NCI-H1105 (cell line): ENCODE measurements at regions not wholly inside any gene's neighbourhood (a gene's known extent, or its start where the extent isn't known, plus 50 kb on each side); places are given as distances from the start of the nearest gene placed in this dataset.

Experiments used
- DNase-seq: peaks from one replicate; lab custom pipeline; 2025; lab: John Stamatoyannopoulos, UW

GRCh38 chr6:21997119-21998037 is 299.5 kb downstream of the PRL start:
- no peak for DNase-seq

DNA sequence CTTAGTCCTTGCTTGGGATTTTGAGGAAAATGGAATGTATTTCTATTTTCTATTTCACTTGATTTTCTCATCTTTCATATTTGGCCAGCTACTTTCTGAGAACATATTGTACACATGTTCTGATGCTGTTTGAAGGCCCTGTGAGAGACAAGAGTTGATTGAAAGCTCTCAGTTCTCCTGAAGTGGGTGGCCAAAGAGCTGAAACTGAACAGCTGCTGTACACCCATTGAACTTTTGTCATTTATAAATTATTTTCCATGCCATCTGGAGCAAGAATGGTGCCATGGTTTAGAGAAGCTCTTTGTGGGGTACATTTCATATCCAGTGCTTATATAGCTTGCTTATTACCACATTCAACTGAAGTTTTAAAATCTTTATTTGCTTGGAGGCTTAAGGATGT is 298.3 kb downstream of the PRL start:
- DNase-seq: no peak

- DNase-seq: no peak
Measured at GRCh38 chr6:21999012-21999528, 297.8 kb downstream of the PRL start.

GRCh38 chr6:21999741-22000140 is 297.1 kb downstream of the PRL start:
- DNase-seq: no peak

- DNase-seq: no peak
Measured at GRCh38 chr6:22001396-22002027, 295.3 kb downstream of the PRL start.

DNA sequence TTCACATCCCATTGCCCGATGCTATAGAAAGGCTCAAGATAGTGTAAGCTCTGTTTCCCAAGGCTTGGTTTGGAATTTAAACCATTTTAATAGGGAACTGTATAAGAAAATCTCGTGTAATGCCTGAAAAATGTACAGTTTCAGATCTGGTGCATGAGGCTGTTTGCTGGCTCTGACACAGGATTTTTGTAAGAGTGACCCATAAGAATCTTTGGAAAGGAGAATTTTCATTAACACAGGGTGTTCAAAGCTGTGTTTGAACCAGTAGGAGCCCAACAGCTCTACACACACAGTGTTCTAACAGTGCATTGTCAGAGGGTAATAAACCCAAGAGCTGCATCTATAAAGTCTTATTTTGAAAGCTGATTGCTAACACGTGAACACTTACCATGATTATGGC is 293.5 kb downstream of the PRL start:
- no peak for DNase-seq

- DNase-seq: no peak
Measured at GRCh38 chr6:22006795-22007194, 290.0 kb downstream of the PRL start.

- no peak for DNase-seq
Measured at GRCh38 chr6:22007469-22007868, 289.4 kb downstream of the PRL start.

DNA sequence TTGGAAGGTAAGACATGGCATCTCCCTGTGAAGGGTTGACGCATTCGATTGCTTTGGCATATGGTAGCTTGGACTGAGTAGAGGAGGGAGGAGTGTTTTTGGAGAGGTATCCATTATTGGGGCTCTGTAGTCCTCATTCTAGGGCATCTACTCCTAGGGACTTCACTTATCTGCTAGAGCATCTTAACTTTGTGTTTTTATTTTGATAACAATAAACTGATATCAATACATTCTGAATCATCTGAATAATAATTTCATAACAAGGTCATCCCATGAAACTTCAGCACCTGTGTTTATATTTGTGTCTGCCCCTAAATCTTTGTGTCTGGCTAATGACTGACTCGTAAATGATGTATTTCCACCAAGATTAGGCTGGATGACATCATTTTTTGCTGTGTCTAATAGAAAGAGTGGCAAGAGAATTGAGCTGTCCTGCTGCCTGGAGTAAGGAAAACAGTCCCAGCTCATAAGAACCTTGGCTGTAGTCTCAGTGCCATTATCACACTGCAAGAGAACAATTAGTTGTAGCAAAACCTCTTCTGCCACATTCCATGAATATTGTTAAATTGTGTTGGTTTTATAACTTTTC is 288.5 kb downstream of the PRL start:
- no peak for DNase-seq

- no peak for DNase-seq
Measured at GRCh38 chr6:22010102-22010501, 286.7 kb downstream of the PRL start.

DNA sequence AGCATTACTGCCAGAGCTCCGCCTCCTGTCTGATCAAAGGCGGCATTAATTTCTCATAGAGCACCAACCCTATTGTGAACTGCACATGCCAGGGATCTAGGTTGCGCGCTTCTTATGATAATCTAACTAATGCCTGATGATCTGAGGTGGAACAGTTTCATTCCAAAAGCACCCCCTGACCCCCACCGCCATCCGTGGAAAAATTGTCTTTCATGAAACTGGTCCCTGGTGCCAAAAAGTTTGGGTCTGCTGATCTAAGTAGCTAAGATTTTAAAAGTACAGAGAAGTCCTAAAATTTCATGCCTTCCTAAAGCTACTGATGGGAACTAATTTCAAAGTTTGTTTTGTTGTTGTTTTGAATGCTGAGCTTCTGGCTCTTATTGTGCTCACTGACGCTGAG is 281.6 kb downstream of the PRL start:
- no peak for DNase-seq

DNA sequence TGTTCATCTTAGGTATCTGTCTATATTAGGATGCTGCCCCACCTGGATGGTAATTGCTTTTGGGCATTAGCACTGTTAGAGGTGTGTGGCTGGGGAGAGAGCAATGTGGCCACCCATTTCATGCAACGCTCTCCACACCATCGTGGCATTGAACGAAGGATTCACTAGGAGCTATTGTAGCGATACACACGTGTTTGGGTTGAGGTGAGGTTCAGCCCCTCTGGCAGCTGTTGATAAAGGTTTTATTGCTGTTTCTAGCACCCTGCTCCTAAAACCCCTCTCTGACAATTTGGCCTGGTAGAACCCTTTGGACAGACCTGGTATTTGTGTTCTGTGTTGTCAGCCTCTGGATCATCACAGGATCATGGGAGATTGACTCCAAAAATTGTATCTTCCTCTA is 280.9 kb downstream of the PRL start:
- no peak for DNase-seq

GRCh38 chr6:22017272-22017671 is 279.6 kb downstream of the PRL start:
- DNase-seq: no peak

DNA sequence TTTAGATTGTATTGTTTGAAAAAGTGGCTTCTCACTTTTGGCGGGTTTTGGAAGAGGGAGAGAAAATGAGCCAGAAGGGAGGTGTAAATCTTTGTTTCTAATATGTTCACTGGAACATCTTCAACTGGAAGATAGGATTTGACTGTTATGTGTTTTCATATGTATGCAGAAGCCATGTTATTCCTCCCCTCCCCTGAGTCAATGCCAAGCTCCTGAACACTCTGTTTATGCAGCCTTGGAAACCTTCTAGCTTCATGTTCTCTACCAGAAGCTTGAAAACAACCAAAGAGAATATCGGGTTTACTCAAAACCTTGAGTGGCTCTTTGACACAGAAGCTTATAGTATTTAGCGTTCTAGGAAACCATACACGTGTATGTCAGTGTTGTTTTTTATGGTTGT is 279.1 kb downstream of the PRL start:
- no peak for DNase-seq

DNA sequence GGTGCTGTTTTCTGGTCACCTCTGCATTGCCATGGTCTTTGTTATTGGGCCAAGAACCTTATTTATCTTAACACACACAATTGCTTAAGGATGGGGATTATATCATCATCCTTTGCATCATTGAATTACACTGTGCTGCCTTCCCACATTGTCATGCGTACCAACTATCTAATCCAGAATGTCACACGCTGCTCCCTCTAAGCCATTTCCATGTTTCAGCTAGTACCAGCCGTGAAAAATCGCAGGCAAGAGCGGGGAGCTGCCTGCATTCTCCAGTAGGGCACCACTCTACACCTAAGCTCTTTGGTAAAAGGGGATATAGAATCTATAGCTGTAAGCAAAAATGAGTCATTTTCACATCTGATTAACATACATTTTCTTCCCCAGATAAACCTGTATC is 277.0 kb downstream of the PRL start:
- DNase-seq: no peak

DNA sequence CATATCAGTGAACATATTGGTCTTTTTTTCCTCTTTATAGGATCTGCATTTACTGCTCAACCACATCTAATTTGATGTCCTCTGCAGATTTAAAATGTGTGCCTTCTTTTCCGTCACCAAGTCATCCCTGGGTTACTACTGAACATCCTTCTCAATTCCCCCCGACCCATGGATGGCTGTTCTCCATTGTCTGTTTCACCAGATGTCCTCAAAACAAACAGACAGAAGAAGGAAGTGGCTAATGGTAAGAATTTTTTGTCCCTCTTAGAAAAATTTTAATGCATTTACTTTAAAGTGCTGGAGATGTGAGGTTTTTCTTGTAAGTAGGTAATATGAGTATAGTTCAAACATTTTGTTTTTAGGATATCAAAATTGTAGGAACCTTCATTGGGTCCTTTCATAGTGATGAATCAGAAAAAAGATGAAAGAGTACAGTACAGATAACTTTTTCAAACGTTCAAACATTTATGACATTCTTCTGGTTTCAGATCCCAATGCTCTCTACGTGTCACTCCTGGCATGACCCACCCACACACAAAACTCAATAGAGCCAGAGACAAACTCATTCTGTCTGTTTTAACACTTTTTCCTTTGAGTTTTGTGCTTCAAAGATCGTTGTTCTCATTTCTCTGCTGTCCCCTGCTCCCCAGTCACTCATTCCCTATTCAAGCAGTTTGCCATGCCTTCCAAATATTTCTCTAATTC is 276.4 kb downstream of the PRL start:
- no peak for DNase-seq

DNA sequence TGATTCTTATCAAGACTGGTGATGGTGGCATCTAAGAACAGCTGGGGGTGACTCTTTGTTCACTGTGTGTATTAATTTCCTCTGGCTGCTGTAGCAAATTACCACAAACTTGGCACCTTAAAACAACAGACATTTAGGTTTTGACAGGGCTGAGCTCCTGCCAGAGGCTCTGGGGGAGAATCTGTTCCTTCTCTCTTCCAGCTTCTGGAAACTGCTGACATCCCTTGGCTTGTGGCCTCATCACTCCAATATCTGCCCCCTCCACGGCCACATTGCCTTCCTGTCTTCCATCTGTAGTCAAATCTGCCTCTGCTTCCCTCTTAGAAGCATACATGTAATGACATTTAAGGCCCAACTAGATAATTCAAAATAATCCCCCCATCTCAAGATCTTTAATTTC is 274.9 kb downstream of the PRL start:
- no peak for DNase-seq

- DNase-seq: no peak
Measured at GRCh38 chr6:22023937-22024336, 272.9 kb downstream of the PRL start.

DNA sequence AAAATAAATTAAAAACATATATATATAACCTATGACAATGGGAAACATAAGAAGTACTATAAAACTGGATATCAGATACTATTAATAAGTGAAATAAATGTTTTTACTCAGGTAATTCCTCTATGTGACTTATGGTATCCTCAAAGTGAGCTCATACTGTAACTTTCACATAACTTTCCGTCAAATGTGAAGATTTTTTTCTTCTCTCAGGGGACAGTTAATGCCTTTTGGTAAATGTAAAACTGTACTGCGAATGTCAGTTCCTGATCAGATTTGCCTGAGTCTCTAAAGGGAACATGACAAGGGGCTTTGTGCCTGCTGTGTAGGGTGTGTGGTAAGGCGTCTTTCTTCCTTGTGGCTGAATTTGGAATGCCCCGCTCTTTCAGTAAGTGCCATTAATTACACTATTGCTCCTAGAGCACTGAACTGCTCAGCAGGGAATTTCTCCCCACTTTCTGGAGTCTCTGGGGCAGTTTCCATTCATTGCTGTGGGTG is 271.8 kb downstream of the PRL start:
- no peak for DNase-seq

DNA sequence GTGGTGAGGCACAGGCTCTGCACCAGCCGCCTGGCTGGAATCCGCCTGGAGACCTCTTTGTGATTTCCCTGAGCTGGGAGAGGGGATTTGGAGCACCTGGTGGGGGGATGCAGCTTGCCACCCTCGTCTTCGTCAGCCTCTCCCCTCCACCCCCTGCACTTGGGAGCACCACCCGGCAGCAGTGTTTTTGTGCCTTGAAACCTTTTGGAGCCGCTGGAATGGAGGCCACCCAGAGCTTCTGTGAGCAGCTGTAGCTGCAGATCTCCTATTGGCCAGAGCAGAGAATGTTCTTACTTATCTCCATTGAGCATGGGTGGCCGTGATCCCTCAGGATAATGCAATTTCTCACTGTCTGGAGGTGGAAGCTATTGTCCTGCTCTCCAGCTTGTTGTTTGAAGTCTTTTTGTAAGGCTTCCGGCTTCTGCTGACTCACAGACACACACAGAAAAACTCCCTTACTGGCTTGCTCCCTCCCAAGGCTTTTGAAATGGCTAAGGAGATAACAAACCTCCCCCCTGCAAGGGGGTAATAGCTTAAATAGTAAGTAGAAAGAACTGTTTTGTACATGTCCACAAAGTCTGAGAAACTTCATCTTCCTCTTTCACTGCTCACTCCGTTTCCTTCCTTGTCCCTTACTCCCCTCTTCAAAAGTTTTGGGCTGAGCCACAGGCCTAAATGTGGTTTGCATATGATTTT is 271.2 kb downstream of the PRL start:
- no peak for DNase-seq

- DNase-seq: peak; percentile 21
Measured at GRCh38 chr6:22026164-22026678, 270.6 kb downstream of the PRL start.
